ENCODE measurements at regions not wholly inside any gene's neighbourhood (a gene's known extent, or its start where the extent isn't known, plus 50 kb on each side); places are given as distances from the start of the nearest gene placed in this dataset.

DNA sequence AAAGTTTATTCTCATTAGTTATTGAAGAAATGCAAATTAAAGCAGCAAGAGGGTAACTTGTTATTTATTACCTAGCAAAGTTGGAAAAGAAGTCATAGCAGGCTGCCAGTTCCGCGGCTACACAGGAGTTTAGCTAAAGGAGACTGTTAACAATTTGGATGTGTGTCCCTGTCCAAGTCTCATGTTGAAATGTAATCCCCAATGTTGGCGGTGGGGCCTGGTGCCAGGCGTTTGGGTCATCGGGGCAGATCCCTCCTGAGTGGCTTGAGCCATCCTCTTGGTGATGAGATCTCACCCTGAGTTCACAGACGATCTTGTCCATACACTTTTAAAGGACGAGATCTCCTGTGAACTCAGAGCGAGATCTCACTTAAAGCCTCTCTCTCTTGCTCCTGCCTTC, 608.3 kb downstream of the SH2D4B start:
- TF ChIP-seq, protein P1, sequence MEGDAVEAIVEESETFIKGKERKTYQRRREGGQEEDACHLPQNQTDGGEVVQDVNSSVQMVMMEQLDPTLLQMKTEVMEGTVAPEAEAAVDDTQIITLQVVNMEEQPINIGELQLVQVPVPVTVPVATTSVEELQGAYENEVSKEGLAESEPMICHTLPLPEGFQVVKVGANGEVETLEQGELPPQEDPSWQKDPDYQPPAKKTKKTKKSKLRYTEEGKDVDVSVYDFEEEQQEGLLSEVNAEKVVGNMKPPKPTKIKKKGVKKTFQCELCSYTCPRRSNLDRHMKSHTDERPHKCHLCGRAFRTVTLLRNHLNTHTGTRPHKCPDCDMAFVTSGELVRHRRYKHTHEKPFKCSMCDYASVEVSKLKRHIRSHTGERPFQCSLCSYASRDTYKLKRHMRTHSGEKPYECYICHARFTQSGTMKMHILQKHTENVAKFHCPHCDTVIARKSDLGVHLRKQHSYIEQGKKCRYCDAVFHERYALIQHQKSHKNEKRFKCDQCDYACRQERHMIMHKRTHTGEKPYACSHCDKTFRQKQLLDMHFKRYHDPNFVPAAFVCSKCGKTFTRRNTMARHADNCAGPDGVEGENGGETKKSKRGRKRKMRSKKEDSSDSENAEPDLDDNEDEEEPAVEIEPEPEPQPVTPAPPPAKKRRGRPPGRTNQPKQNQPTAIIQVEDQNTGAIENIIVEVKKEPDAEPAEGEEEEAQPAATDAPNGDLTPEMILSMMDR (conservative IDR thresholded peaks at IDR 0.05; ENCODE audit: low read length): no peak
- DNase-seq (ENCODE audit: low read depth): no peak
- H3K4me3 ChIP-seq (ENCODE audit: low read length): no peak overlapping the region

DNA sequence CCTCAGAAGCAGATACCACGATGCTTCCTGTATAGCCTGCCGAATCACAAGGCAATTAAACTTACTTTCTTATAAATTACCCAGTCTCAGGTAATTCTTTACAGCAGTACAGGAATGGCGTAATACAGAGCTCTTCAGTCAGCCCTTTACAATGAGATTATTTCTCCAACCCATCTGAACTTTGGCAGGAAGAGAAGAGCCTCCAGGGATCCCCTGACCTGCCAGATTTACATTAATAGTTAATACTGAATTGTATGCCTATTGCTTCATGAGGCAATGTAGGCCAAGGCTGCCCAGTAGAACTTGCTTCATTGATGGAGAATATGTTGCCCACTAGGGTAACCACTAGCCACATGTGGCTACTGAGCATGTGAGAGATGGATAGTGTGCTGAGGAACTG, 608.7 kb downstream of the SH2D4B start:
- H3K4me3 ChIP-seq (ENCODE audit: low read length): no peak overlapping the region
- DNase-seq (ENCODE audit: low read depth): no peak
- TF ChIP-seq, protein P1 (conservative IDR thresholded peaks at IDR 0.05; ENCODE audit: low read length): no peak

DNA sequence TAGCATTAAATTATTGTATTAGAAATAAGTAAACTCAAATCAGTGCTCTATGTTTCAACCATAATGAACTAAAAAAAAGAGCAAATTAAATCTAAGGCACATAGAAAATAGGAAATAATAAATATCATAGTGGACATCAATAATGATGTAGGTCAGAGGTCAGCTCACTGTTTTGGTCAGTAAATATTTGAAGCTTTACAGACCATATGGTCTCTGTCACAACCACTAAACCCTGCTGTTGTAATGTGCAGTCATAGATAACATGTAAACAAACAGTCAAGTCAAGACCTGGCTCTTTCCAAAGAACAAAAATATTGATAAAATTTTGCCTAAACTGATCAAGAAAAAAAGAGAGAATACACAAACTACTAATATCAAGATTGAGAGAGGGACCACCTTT, 615.0 kb downstream of the SH2D4B start:
- TF ChIP-seq, protein P1 (conservative IDR thresholded peaks at IDR 0.05; ENCODE audit: low read length): no peak
- no peak for DNase-seq (ENCODE audit: low read depth)

DNA sequence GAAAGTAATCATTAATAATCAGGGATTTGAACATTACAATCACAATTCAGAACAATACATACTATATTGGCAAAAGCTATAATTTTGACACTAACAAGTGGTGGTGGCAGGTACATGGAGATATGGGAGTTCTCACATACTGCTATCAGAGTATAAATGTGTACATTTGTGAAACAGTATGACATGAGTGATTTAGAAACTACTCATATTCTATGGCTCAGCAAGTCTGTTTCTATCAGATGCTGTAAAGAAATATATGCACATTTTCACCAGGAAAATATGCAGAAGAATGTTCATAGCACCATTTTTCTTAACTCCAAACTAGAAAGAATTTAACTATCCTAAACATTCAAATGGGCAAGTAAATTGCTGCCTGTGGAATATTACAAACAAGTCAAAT, 620.0 kb downstream of the SH2D4B start:
- no peak for DNase-seq (ENCODE audit: low read depth)
- no peak overlapping the region for H3K4me3 ChIP-seq (ENCODE audit: low read length)
- TF ChIP-seq, protein P1 (conservative IDR thresholded peaks at IDR 0.05; ENCODE audit: low read length): no peak

More for the DNA sequence above, 615.0 kb downstream of the SH2D4B start:
- no peak overlapping the region for H3K4me3 ChIP-seq (ENCODE audit: low read length)

DNA sequence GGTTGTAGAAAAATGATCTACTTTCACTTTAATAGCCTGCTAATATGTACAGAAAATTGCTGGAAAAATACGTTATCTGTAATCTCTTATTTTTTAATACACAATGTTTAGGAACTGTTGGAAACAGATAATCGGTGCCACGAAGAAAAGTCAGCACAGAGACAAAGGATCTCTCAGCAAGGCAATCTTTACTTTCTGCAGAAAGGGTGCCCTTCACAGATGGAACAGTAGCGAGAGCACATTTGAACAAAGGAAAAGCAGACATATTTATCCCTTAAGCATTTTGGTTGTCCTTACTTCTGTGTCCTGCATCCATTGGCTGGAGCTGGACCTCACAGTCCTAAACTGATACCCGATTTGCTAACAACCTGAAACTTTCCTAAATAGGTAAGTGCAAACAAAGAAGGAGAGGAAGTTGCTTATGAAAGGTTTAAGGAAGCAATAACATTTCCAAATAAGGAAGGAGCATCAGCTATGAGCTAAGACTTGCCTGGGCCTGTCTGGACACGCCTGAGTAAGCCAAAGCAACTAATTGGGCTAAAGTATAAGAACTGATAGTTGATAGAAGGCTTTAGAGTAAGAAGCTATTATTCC, 640.0 kb downstream of the SH2D4B start:
- TF ChIP-seq, protein P1 (conservative IDR thresholded peaks at IDR 0.05; ENCODE audit: low read length): no peak
- H3K4me3 ChIP-seq (ENCODE audit: low read length): no peak overlapping the region
- DNase-seq (ENCODE audit: low read depth): no peak

DNA sequence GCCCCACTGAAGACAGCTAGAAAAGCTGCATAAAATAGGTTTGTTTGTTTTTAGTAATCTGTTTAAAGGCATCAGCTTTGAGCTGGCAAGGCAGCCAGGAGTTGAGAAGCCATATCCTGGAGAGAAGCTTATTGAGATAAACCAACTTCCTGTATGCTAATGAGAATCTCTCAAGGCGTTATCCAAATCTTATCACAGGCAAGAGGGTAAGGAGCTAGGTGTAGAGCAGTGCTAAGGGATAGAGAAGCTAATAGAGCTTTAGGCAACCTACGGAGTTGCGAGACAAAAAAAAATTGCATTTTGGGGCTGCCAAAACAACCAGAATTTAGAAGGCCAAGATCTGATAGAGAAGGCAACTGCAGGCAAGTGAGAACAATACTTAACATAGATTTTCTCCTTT, 641.6 kb downstream of the SH2D4B start:
- TF ChIP-seq, protein P1 (conservative IDR thresholded peaks at IDR 0.05; ENCODE audit: low read length): no peak
- H3K4me3 ChIP-seq (ENCODE audit: low read length): no peak overlapping the region

DNA sequence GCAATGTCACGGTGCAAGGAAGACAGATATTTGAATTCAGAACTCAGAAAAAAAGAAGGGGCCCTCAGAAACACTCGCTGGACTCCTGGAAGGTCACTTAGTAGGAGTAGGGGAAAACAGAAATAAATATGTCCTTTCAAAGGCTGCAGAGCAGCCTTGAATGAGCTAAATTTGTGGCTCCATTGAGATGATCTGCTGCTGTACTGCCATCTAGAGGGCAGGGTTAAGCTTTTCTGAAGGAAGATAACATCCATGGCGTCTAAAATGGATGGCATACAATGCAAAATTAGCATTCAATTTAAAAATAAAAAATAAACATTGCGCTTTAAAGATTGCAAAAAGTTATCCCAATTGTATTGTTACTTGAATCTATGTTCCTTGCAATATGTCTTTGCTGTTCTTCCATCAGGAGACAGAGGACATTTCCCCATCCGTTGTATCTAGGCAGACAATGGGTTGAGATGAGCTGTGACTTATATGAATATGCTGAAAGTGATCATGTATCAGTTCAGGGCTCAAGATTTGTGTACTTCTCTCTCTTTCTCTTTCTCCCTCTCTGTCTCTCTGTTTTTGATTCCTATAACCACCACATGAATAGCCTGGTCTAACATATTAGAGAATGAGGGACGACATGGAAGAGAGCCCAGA, 642.2 kb downstream of the SH2D4B start:
- no peak for DNase-seq (ENCODE audit: low read depth)
- H3K4me3 ChIP-seq (ENCODE audit: low read length): no peak overlapping the region
- TF ChIP-seq, protein P1 (conservative IDR thresholded peaks at IDR 0.05; ENCODE audit: low read length): no peak

More for the DNA sequence above, 641.6 kb downstream of the SH2D4B start:
- DNase-seq (ENCODE audit: low read depth): no peak
